SK-N-SH treated with all-trans-retinoic acid at 6 μM for 48 hours (cell line): ENCODE measurements at regions not wholly inside any gene's neighbourhood (a gene's known extent, or its start where the extent isn't known, plus 50 kb on each side); places are given as distances from the start of the nearest gene placed in this dataset.

Experiments used
- ATAC-seq: fragments of 200-7000 bp; cut with Tn5 transposase; 3 replicates; pipeline ENCODE4 v1.9.1; 2020; ENCODE audit warnings: mild to moderate bottlenecking, moderate library complexity
- ARNTL ChIP-seq: fragments of 450-650 bp; formaldehyde crosslinking; IDR thresholded peaks from 2 replicates; pipeline ENCODE4 v1.5.0; 2020; ENCODE audit warnings: low read depth, mild to moderate bottlenecking, moderate library complexity, borderline replicate concordance
- BACH2 ChIP-seq: fragments of 250-450 bp; sonication (Bioruptor Pico); IDR thresholded peaks from 2 replicates; pipeline ENCODE4 v1.9.0; 2021; ENCODE audit warnings: mild to moderate bottlenecking, borderline replicate concordance
- CREB5 ChIP-seq: fragments of 250-450 bp; sonication (Bioruptor Pico); IDR thresholded peaks from 2 replicates; pipeline ENCODE4 v1.5.1; 2020; ENCODE audit warnings: low read depth, mild to moderate bottlenecking, moderate library complexity
- CSDC2 ChIP-seq: fragments of 250-450 bp; sonication (Bioruptor Pico); IDR thresholded peaks from 2 replicates; pipeline ENCODE4 v1.5.0; 2020; ENCODE audit warnings: mild to moderate bottlenecking, moderate library complexity
- CSRNP3 ChIP-seq: fragments of 250-450 bp; sonication (Bioruptor Pico); IDR thresholded peaks from 2 replicates; pipeline ENCODE4 v1.5.1; 2021; ENCODE audit warnings: mild to moderate bottlenecking, moderate library complexity
- ESRRG ChIP-seq: fragments of 250-450 bp; sonication (Bioruptor Pico); IDR thresholded peaks from 2 replicates; pipeline ENCODE4 v1.6.1; 2021; ENCODE audit warnings: mild to moderate bottlenecking
- GLIS3 ChIP-seq: fragments of 250-450 bp; sonication (Bioruptor Pico); IDR thresholded peaks from 2 replicates; pipeline ENCODE4 v1.5.0; 2020; ENCODE audit warnings: mild to moderate bottlenecking, moderate library complexity
- ISL1 ChIP-seq: fragments of 250-450 bp; sonication (Bioruptor Pico); IDR thresholded peaks from 2 replicates; pipeline ENCODE4 v2.1.2; 2022; ENCODE audit warnings: mild to moderate bottlenecking, moderate library complexity
- OSR1 ChIP-seq: fragments of 250-450 bp; sonication (Bioruptor Pico); IDR thresholded peaks from 2 replicates; pipeline ENCODE4 v1.8.0; 2022; ENCODE audit warnings: moderate library complexity, mild to moderate bottlenecking, inconsistent platforms
- PATZ1 ChIP-seq: fragments of 250-450 bp; sonication (Bioruptor Pico); IDR thresholded peaks from 2 replicates; pipeline ENCODE4 v1.8.0; 2020; ENCODE audit warnings: mild to moderate bottlenecking, moderate library complexity, borderline replicate concordance
- PPARA ChIP-seq: fragments of 250-450 bp; sonication (Bioruptor Pico); IDR thresholded peaks from 2 replicates; pipeline ENCODE4 v1.5.0; 2020; ENCODE audit warnings: mild to moderate bottlenecking, borderline replicate concordance
- RARB ChIP-seq: fragments of 250-450 bp; sonication (Bioruptor Pico); IDR thresholded peaks from 2 replicates; pipeline ENCODE4 v1.8.0; 2021; ENCODE audit warnings: mild to moderate bottlenecking, moderate library complexity
- SNAI2 ChIP-seq: fragments of 250-450 bp; sonication (Bioruptor Pico); IDR thresholded peaks from 2 replicates; pipeline ENCODE4 v1.5.0; 2020; ENCODE audit warnings: mild to moderate bottlenecking, moderate library complexity
- TCF4 ChIP-seq: fragments of 250-450 bp; sonication (Bioruptor Pico); IDR thresholded peaks from 2 replicates; pipeline ENCODE4 v1.8.0; 2021; ENCODE audit warnings: mild to moderate bottlenecking, moderate library complexity, borderline replicate concordance
- TSHZ2 ChIP-seq: fragments of 250-450 bp; sonication (Bioruptor Pico); IDR thresholded peaks from 2 replicates; pipeline ENCODE4 v1.5.0; 2020; ENCODE audit warnings: mild to moderate bottlenecking, moderate library complexity
- ZC3H10 ChIP-seq: fragments of 250-450 bp; sonication (Bioruptor Pico); IDR thresholded peaks from 2 replicates; pipeline ENCODE4 v1.5.1; 2021; ENCODE audit warnings: mild to moderate bottlenecking, moderate library complexity
- ZFP30 ChIP-seq: fragments of 450-650 bp; formaldehyde crosslinking; IDR thresholded peaks from 2 replicates; pipeline ENCODE4 v1.5.0; 2022; ENCODE audit warnings: mild to moderate bottlenecking, moderate library complexity
- ZNF565 ChIP-seq: fragments of 450-650 bp; formaldehyde crosslinking; conservative IDR thresholded peaks from 2 replicates; pipeline ENCODE4 v1.5.0; 2020; ENCODE audit warnings: low read depth, mild to moderate bottlenecking, moderate library complexity
- ZNF70 ChIP-seq: fragments of 450-650 bp; formaldehyde crosslinking; IDR thresholded peaks from 2 replicates; pipeline ENCODE4 v1.5.0; 2020; ENCODE audit warnings: mild to moderate bottlenecking, moderate library complexity
- ZNF8 ChIP-seq: fragments of 450-650 bp; formaldehyde crosslinking; IDR thresholded peaks from 2 replicates; pipeline ENCODE4 v1.5.0; 2020; ENCODE audit warnings: mild to moderate bottlenecking, moderate library complexity

GRCh38 chr4:71867598-71867997 lies 83.7 kb upstream of the GC start:
- no peak for ATAC-seq
- TF ChIP-seq ZFP30 (CRISPR knock-in tag): no peak
- no peak for TF ChIP-seq ESRRG

- no peak for ATAC-seq
- no peak for TF ChIP-seq TSHZ2 (CRISPR knock-in tag)
- TF ChIP-seq, all 23 proteins: peak for 0
Measured at GRCh38 chr4:71870456-71870855, 86.6 kb upstream of the GC start.

GRCh38 chr4:71872221-71872620 lies 88.3 kb upstream of the GC start:
- no peak for TF ChIP-seq ESRRG
- no peak for TF ChIP-seq SNAI2 (CRISPR knock-in tag)
- TF ChIP-seq ZNF70 (CRISPR knock-in tag): no peak
- no peak for TF ChIP-seq PATZ1
- TF ChIP-seq ISL1: no peak
- no peak for TF ChIP-seq GLIS3
- TF ChIP-seq CSRNP3: no peak
- no peak for TF ChIP-seq RARB (CRISPR knock-in tag)
- no peak for TF ChIP-seq TSHZ2 (CRISPR knock-in tag)
- TF ChIP-seq ZNF565 (CRISPR knock-in tag): no peak
- TF ChIP-seq ARNTL (CRISPR knock-in tag): no peak
- no peak for TF ChIP-seq ZC3H10
- no peak for TF ChIP-seq ZNF8 (CRISPR knock-in tag)
- TF ChIP-seq CREB5 (CRISPR knock-in tag): no peak
- no peak for TF ChIP-seq CSDC2
- no peak for ATAC-seq

GRCh38 chr4:71872767-71873415 lies 89.0 kb upstream of the GC start:
- ATAC-seq: no peak
- no peak for TF ChIP-seq PPARA
- no peak for TF ChIP-seq ZFP30 (CRISPR knock-in tag)
- TF ChIP-seq GLIS3: no peak
- no peak for TF ChIP-seq ZC3H10
- no peak for TF ChIP-seq ESRRG
- no peak for TF ChIP-seq ZNF565 (CRISPR knock-in tag)
- TF ChIP-seq TCF4 (CRISPR knock-in tag): no peak
- no peak for TF ChIP-seq ZNF70 (CRISPR knock-in tag)
- no peak for TF ChIP-seq PATZ1
- TF ChIP-seq CREB5 (CRISPR knock-in tag): no peak
- no peak for TF ChIP-seq RARB (CRISPR knock-in tag)
- TF ChIP-seq OSR1 (CRISPR knock-in tag): no peak
- TF ChIP-seq BACH2 (CRISPR knock-in tag): no peak
